ENCODE measurements at regions not wholly inside any gene's neighbourhood (a gene's known extent, or its start where the extent isn't known, plus 50 kb on each side); places are given as distances from the start of the nearest gene placed in this dataset.
"Not testable (repeated sequence)": the region's sequence is repeated elsewhere in the genome, so short reads cannot be mapped to it uniquely, and the experiment has no call there.

DNA sequence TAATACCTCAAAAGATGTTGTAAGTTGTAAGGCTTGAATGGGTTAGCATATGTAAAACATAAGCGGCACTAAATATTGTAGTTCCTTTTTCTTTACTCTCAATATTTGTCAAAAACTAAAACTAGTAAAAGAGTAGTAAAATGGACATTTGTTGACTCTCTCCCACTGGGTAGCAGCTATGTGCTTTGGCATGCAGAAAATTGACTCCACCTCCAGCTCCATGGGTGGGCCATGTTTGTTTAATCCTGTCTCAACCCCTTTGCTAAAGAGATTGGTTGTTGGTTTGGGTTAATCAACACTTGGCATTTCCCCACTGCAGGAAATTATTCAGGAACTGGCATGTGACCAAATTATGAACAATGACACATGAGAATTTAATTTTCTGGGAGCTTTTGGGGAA lies 114.8 kb downstream of the EOMES start:
- Histone ChIP-seq H3K9me3 (ENCODE audit: insufficient read depth, low read length) (no peaks in the 10 kb centered on the region), H2AFZ (ENCODE audit: low read depth, low read length, severe bottlenecking) (no peak overlapping the region), H3K27me3 (ENCODE audit: low read length) (no peaks in the 10 kb centered on the region)

DNA sequence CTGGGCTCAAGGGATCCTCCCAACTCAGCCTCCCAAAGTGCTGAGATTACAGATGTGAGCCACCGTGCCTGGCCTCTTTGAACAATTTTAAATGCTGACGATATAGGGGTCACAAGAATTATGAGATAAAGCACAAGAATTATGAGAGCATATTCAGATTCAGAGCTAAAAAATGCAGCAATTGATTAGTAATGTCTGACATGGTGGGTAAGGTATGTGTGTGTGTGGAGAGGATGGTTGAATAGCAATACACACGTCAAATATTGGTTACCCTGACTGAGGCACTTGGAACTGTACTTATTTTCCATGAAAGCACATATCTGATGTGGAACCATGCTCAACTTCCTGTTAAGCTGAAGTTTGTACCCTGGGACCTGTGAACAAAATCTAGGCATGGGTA lies 115.6 kb downstream of the EOMES start:
- no peak overlapping the region for H3K9ac ChIP-seq (ENCODE audit: low read length)
- H3K4me3 ChIP-seq (ENCODE audit: insufficient read depth, low read length, poor library complexity, severe bottlenecking) = no peak overlapping the region
- H3K79me2 ChIP-seq (ENCODE audit: insufficient read depth, low read length) = no peaks in the 10 kb centered on the region
- no peaks in the 10 kb centered on the region for H3F3A ChIP-seq (ENCODE audit: insufficient read depth)
- TF ChIP-seq, protein P1, sequence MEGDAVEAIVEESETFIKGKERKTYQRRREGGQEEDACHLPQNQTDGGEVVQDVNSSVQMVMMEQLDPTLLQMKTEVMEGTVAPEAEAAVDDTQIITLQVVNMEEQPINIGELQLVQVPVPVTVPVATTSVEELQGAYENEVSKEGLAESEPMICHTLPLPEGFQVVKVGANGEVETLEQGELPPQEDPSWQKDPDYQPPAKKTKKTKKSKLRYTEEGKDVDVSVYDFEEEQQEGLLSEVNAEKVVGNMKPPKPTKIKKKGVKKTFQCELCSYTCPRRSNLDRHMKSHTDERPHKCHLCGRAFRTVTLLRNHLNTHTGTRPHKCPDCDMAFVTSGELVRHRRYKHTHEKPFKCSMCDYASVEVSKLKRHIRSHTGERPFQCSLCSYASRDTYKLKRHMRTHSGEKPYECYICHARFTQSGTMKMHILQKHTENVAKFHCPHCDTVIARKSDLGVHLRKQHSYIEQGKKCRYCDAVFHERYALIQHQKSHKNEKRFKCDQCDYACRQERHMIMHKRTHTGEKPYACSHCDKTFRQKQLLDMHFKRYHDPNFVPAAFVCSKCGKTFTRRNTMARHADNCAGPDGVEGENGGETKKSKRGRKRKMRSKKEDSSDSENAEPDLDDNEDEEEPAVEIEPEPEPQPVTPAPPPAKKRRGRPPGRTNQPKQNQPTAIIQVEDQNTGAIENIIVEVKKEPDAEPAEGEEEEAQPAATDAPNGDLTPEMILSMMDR (IDR thresholded peaks at IDR 0.05; ENCODE audit: insufficient read depth, low read length, poor library complexity, severe bottlenecking) = no peak
- no peak for TF ChIP-seq EZH2phosphoT487 (conservative IDR thresholded peaks at IDR 0.05; ENCODE audit: low read length)
- H3K27ac ChIP-seq (ENCODE audit: low read depth, low read length) = no peak overlapping the region
- H4K20me1 ChIP-seq (ENCODE audit: low read depth, low read length) = no peaks in the 10 kb centered on the region
- no peaks in the 10 kb centered on the region for H3K36me3 ChIP-seq (ENCODE audit: low read length)
- no peaks in the 10 kb centered on the region for H3K9me2 ChIP-seq (replicated peaks; ENCODE audit: insufficient read depth, low read length)
- no peaks in the 10 kb centered on the region for H3K9me3 ChIP-seq (ENCODE audit: insufficient read depth, low read length)
- H3K4me2 ChIP-seq (ENCODE audit: low read depth, low read length, poor library complexity, severe bottlenecking) = no peak overlapping the region
- no peak overlapping the region for H2AFZ ChIP-seq (ENCODE audit: low read depth, low read length, severe bottlenecking)
- H3K27me3 ChIP-seq (ENCODE audit: low read length) = no peaks in the 10 kb centered on the region

More for the DNA sequence above, 114.8 kb downstream of the EOMES start:
- Histone ChIP-seq H3K36me3 (ENCODE audit: low read length) (no peaks in the 10 kb centered on the region), H3F3A (ENCODE audit: insufficient read depth) (no peaks in the 10 kb centered on the region), H3K9ac (ENCODE audit: low read length) (no peak overlapping the region), H3K4me2 (ENCODE audit: low read depth, low read length, poor library complexity, severe bottlenecking) (no peak overlapping the region), H3K79me2 (ENCODE audit: insufficient read depth, low read length) (no peaks in the 10 kb centered on the region), H3K4me3 (ENCODE audit: insufficient read depth, low read length, poor library complexity, severe bottlenecking) (no peak overlapping the region), H3K9me2 (replicated peaks; ENCODE audit: insufficient read depth, low read length) (no peaks in the 10 kb centered on the region), H4K20me1 (ENCODE audit: low read depth, low read length) (no peaks in the 10 kb centered on the region), H3K27ac (ENCODE audit: low read depth, low read length) (no peak overlapping the region)
- TF ChIP-seq EZH2phosphoT487 (conservative IDR thresholded peaks at IDR 0.05; ENCODE audit: low read length) = no peak
- TF ChIP-seq, protein P1 (IDR thresholded peaks at IDR 0.05; ENCODE audit: insufficient read depth, low read length, poor library complexity, severe bottlenecking) = no peak

GRCh38 chr3:27601311-27601710 lies 117.1 kb upstream of the SLC4A7 start:
- H3K27ac ChIP-seq (ENCODE audit: low read depth, low read length); H3K4me3 ChIP-seq (ENCODE audit: insufficient read depth, low read length, poor library complexity, severe bottlenecking); H3K9ac ChIP-seq (ENCODE audit: low read length); H3K9me3 ChIP-seq (ENCODE audit: insufficient read depth, low read length); H3K36me3 ChIP-seq (ENCODE audit: low read length); H3K27me3 ChIP-seq (ENCODE audit: low read length); H3K9me2 ChIP-seq (replicated peaks; ENCODE audit: insufficient read depth, low read length); H4K20me1 ChIP-seq (ENCODE audit: low read depth, low read length); H3K4me2 ChIP-seq (ENCODE audit: low read depth, low read length, poor library complexity, severe bottlenecking); H3F3A ChIP-seq (ENCODE audit: insufficient read depth); H2AFZ ChIP-seq (ENCODE audit: low read depth, low read length, severe bottlenecking); H3K79me2 ChIP-seq (ENCODE audit: insufficient read depth, low read length): not testable (repeated sequence)

GRCh38 chr3:27599741-27600140 lies 115.6 kb upstream of the SLC4A7 start:
- not testable (repeated sequence) for H3K36me3 ChIP-seq (ENCODE audit: low read length); H3K4me3 ChIP-seq (ENCODE audit: insufficient read depth, low read length, poor library complexity, severe bottlenecking); H4K20me1 ChIP-seq (ENCODE audit: low read depth, low read length); H2AFZ ChIP-seq (ENCODE audit: low read depth, low read length, severe bottlenecking); H3K9ac ChIP-seq (ENCODE audit: low read length); H3K4me2 ChIP-seq (ENCODE audit: low read depth, low read length, poor library complexity, severe bottlenecking); H3K9me3 ChIP-seq (ENCODE audit: insufficient read depth, low read length); H3F3A ChIP-seq (ENCODE audit: insufficient read depth); H3K9me2 ChIP-seq (replicated peaks; ENCODE audit: insufficient read depth, low read length); H3K27ac ChIP-seq (ENCODE audit: low read depth, low read length); H3K79me2 ChIP-seq (ENCODE audit: insufficient read depth, low read length); H3K27me3 ChIP-seq (ENCODE audit: low read length)

All from SU-DHL-6 (cell line).